ENCODE measurements at regions not wholly inside any gene's neighbourhood (a gene's known extent, or its start where the extent isn't known, plus 50 kb on each side); places are given as distances from the start of the nearest gene placed in this dataset.
"Not testable (repeated sequence)": the region's sequence is repeated elsewhere in the genome, so short reads cannot be mapped to it uniquely, and the experiment has no call there.

- no peak for DNase-seq
These were observed 504.8 kb downstream of the NXPH1 start for GRCh38 chr7:8938044-8938805.

- no peak for DNase-seq
These were observed 506.0 kb downstream of the NXPH1 start for GRCh38 chr7:8939446-8939845.

- no peak for DNase-seq
These were observed 530.3 kb downstream of the NXPH1 start for GRCh38 chr7:8963722-8964121.

- DNase-seq, result no peak
These were observed 531.8 kb downstream of the NXPH1 start for GRCh38 chr7:8965177-8965576.

- DNase-seq, result no peak
These were observed 540.2 kb downstream of the NXPH1 start for GRCh38 chr7:8973601-8974000.

- DNase-seq, result no peak
These were observed 542.3 kb downstream of the NXPH1 start for GRCh38 chr7:8975681-8976080.

GRCh38 chr7:8982338-8982992 is 549.1 kb downstream of the NXPH1 start:
- DNase-seq, result no peak

- no peak for DNase-seq
These were observed 551.8 kb downstream of the NXPH1 start for GRCh38 chr7:8985255-8985654.

- DNase-seq, result no peak
These were observed 554.9 kb downstream of the NXPH1 start for GRCh38 chr7:8988267-8988666.

GRCh38 chr7:8991159-8991558 is 557.8 kb downstream of the NXPH1 start:
- DNase-seq, result no peak

- no peak for DNase-seq
These were observed 565.4 kb downstream of the NXPH1 start for GRCh38 chr7:8998762-8999161.

- DNase-seq, result no peak
These were observed 580.5 kb downstream of the NXPH1 start for GRCh38 chr7:9013940-9014339.

- no peak for DNase-seq
These were observed 583.9 kb downstream of the NXPH1 start for GRCh38 chr7:9017286-9017685.

GRCh38 chr7:9022456-9022855 is 589.0 kb downstream of the NXPH1 start:
- no peak for DNase-seq

GRCh38 chr7:9023675-9024294 is 590.4 kb downstream of the NXPH1 start:
- DNase-seq, result no peak

- DNase-seq, result no peak
These were observed 592.7 kb downstream of the NXPH1 start for GRCh38 chr7:9026121-9026520.

GRCh38 chr7:9028012-9028411 is 594.6 kb downstream of the NXPH1 start:
- no peak for DNase-seq

GRCh38 chr7:9029681-9030530 is 596.5 kb downstream of the NXPH1 start:
- no peak for DNase-seq

GRCh38 chr7:9030976-9031375 is 597.6 kb downstream of the NXPH1 start:
- no peak for DNase-seq

- no peak for DNase-seq
These were observed 598.0 kb downstream of the NXPH1 start for GRCh38 chr7:9031386-9031785.

GRCh38 chr7:9036080-9036479 is 602.7 kb downstream of the NXPH1 start:
- no peak for DNase-seq

- DNase-seq, result no peak
These were observed 637.9 kb downstream of the NXPH1 start for GRCh38 chr7:9071160-9071762.

- DNase-seq, result not testable (repeated sequence)
These were observed 642.4 kb downstream of the NXPH1 start for GRCh38 chr7:9075774-9076173.

All from NCI-H446 treated with DMSO at 0.1 percent for 48 hours (cell line).